Caki2 (cell line): ENCODE measurements at regions not wholly inside any gene's neighbourhood (a gene's known extent, or its start where the extent isn't known, plus 50 kb on each side); places are given as distances from the start of the nearest gene placed in this dataset.
A peak's percentile ranks its signal among the peaks of the same experiment; 100 is the strongest.
"Not testable (repeated sequence)": the region's sequence is repeated elsewhere in the genome, so short reads cannot be mapped to it uniquely, and the experiment has no call there.

Experiments
- DNase-seq: peaks from one replicate; pipeline ENCODE4 v3.0.0-alpha.2; 2015; ENCODE audit warnings: low read depth
- in situ Hi-C: cut with HindIII; loops from 2 replicates; pipeline ENCODE4 v1.10.0; 2016; ENCODE audit warnings: low sequenced_read_pairs, low pct_unique_long_range_greater_than_20kb, mixed read lengths

- DNase-seq = no peak
- in situ Hi-C loops = no loop called here
Measured at GRCh38 chr2:2656115-2657011, 325.3 kb upstream of the MYT1L start.

- no peak for DNase-seq
- in situ Hi-C loops = no loop called here
Measured at GRCh38 chr2:2655453-2656114, 324.5 kb upstream of the MYT1L start.

- DNase-seq = no peak
- in situ Hi-C loops = no loop called here
Measured at GRCh38 chr2:2653231-2653630, 322.2 kb upstream of the MYT1L start.

- in situ Hi-C loops = no loop called here
- DNase-seq = no peak
Measured at GRCh38 chr2:2650608-2651375, 319.7 kb upstream of the MYT1L start.

- no peak for DNase-seq
- in situ Hi-C loops = no loop called here
Measured at GRCh38 chr2:2649109-2650072, 318.3 kb upstream of the MYT1L start.

GRCh38 chr2:2648094-2648493 lies 317.0 kb upstream of the MYT1L start:
- no peak for DNase-seq

GRCh38 chr2:2647141-2647541 lies 316.1 kb upstream of the MYT1L start:
- peak; percentile 21 for DNase-seq
- in situ Hi-C loops = no loop called here

More at GRCh38 chr2:2648094-2648493, 317.0 kb upstream of the MYT1L start:
- in situ Hi-C loops = no loop called here

- in situ Hi-C loops = no loop called here
- DNase-seq = peak; percentile 51
Measured at GRCh38 chr2:2646433-2647051, 315.5 kb upstream of the MYT1L start.

GRCh38 chr2:2645162-2645855 lies 314.2 kb upstream of the MYT1L start:
- in situ Hi-C loops = no loop called here
- no peak for DNase-seq

- in situ Hi-C loops, DNase-seq: not testable (repeated sequence)
Measured at GRCh38 chr2:2644751-2645150, 313.7 kb upstream of the MYT1L start.

GRCh38 chr2:2644040-2644439 lies 313.0 kb upstream of the MYT1L start:
- DNase-seq = no peak
- in situ Hi-C loops = no loop called here

- DNase-seq = no peak
- in situ Hi-C loops = no loop called here
Measured at GRCh38 chr2:2642906-2643890, 312.1 kb upstream of the MYT1L start.

- DNase-seq = peak; percentile 75
- in situ Hi-C loops = no loop called here
Measured at GRCh38 chr2:2641541-2642410, 310.7 kb upstream of the MYT1L start.

GRCh38 chr2:2640818-2641217 lies 309.7 kb upstream of the MYT1L start:
- DNase-seq = no peak
- in situ Hi-C loops = no loop called here

GRCh38 chr2:2640371-2640770 lies 309.3 kb upstream of the MYT1L start:
- DNase-seq = no peak
- in situ Hi-C loops = no loop called here
